Psoas muscle (tissue), 7 donors: ENCODE measurements at regions not wholly inside any gene's neighbourhood (a gene's known extent, or its start where the extent isn't known, plus 50 kb on each side); places are given as distances from the start of the nearest gene placed in this dataset.

Experiments used
- ATAC-seq, 4 donors: fragments of 200-7000 bp; cut with Tn5 transposase; one replicate each; pipeline ENCODE4 v1.9.1; 2020; ENCODE audit warnings: moderate library complexity in 3 of 4, mild to moderate bottlenecking in 2 of 4
- DNase-seq, 2 donors: peaks; one replicate each; pipeline ENCODE4 v3.0.0-alpha.2; 2020
- H3K27ac ChIP-seq: fragments of 200-600 bp; one replicate; pipeline ENCODE4 v1.8.0; 2022
- H3K27me3 ChIP-seq, 3 donors: fragments of 200-600 bp in 1 of 3; one replicate each; pipeline versions ENCODE4 v1.6.1 to v1.8.0; 2013 to 2022; ENCODE audit warnings: low read length in 2 of 3, mild to moderate bottlenecking in 2 of 3, moderate library complexity in 1 of 3; ENCODE audit not compliant: insufficient read depth in 3 of 3
- H3K36me3 ChIP-seq, 2 donors: fragments of 200-600 bp in 1 of 2; one replicate each; pipeline versions ENCODE4 v1.6.1 to v1.8.0; 2013 to 2022; ENCODE audit warnings: low read depth in 1 of 2, mild to moderate bottlenecking in 1 of 2, moderate library complexity in 1 of 2; ENCODE audit not compliant: insufficient read depth in 1 of 2
- H3K4me1 ChIP-seq: fragments of 200-600 bp; one replicate; pipeline ENCODE4 v1.8.0; 2022
- H3K4me3 ChIP-seq: fragments of 200-600 bp; one replicate; pipeline ENCODE4 v1.8.0; 2022; ENCODE audit warnings: mild to moderate bottlenecking
- H3K9me3 ChIP-seq: fragments of 200-600 bp; one replicate; pipeline ENCODE4 v1.8.0; 2022
- CTCF ChIP-seq: fragments of 200-600 bp; IDR thresholded peaks from one replicate; pipeline ENCODE4 v1.8.0; 2022; ENCODE audit warnings: antibody characterized with exemption
- WGBS, 3 donors: extraction: QIAGEN DNeasy Blood & Tissue Kit; methylation state at CpG; one replicate each; pipeline versions ENCODE4 v1.1.6 to v1.1.7; 2013; 5-methylcytosine and 5-hydroxymethylcytosine counted together
- intact Hi-C, 2 donors: fragments of 100-400 bp; cut with DNase I; formaldehyde crosslinking; loops; one replicate each; pipeline versions ENCODE4 v1.11.0 to v1.14.2; 2022
- donor health status: healthy with polysubstance abuse.
- donor health status: DM: no; HTN: no; CAD: no; lungs with moderate emphysema.
- donor health status: Bipolar disorder and iron deficiency.
- donor health status: healthy.
- donor health status: DM: yes; HTN: yes; CAD: no.
- donor health status: DM: no; HTN: no; CAD: no.
- donor health status: DM: yes; HTN: yes; CAD: no.

GRCh38 chr9:79107911-79108676, 463.7 kb upstream of the TLE4 start:
- H3K4me1 ChIP-seq, result no peaks in the 10 kb centered on the region
- H3K27ac ChIP-seq, result no peak overlapping the region
- ATAC-seq (no peak), DNase-seq (no peak)
- no peaks in the 10 kb centered on the region for H3K9me3 ChIP-seq
- no peaks in the 10 kb centered on the region for H3K27me3 ChIP-seq
- no peak overlapping the region for H3K4me3 ChIP-seq
- intact Hi-C loops, result no loop called here
- 77 to 82% (median 78%) methylated on average over 3 of the region's 3 CpGs for WGBS, 3 donors
- no peaks in the 10 kb centered on the region for H3K36me3 ChIP-seq
- no peak for TF ChIP-seq CTCF

- ATAC-seq (no peak), DNase-seq (no peak)
- intact Hi-C loops, result no loop called here
- no peak for TF ChIP-seq CTCF
- 43 to 48% (median 47%) methylated on average over 4 of the region's 4 CpGs for WGBS, 3 donors
- no peak overlapping the region for H3K4me3 ChIP-seq
- no peaks in the 10 kb centered on the region for H3K9me3 ChIP-seq
- H3K4me1 ChIP-seq, result no peaks in the 10 kb centered on the region
- H3K27ac ChIP-seq, result no peak overlapping the region
- no peaks in the 10 kb centered on the region for H3K36me3 ChIP-seq
- no peaks in the 10 kb centered on the region for H3K27me3 ChIP-seq
Observed at GRCh38 chr9:79111653-79112052, 460.1 kb upstream of the TLE4 start.

GRCh38 chr9:79115176-79115575, 456.6 kb upstream of the TLE4 start:
- H3K4me1 ChIP-seq, result no peaks in the 10 kb centered on the region
- no peak for DNase-seq
- no peaks in the 10 kb centered on the region for H3K36me3 ChIP-seq
- no peak overlapping the region for H3K4me3 ChIP-seq
- ATAC-seq, result no peak
- intact Hi-C loops, result no loop called here
- WGBS, 3 donors, result 79 to 89% (median 88%) methylated on average over 4 of the region's 4 CpGs
- no peak for TF ChIP-seq CTCF
- no peaks in the 10 kb centered on the region for H3K27me3 ChIP-seq
- no peak overlapping the region for H3K27ac ChIP-seq
- no peaks in the 10 kb centered on the region for H3K9me3 ChIP-seq

- DNase-seq, result no peak
- intact Hi-C loops, result no loop called here
- 48 to 62% (median 56%) methylated on average over 3 of the region's 3 CpGs for WGBS, 3 donors
- Histone ChIP-seq H3K27ac (no peak overlapping the region), H3K9me3 (no peaks in the 10 kb centered on the region), H3K4me1 (no peaks in the 10 kb centered on the region), H3K27me3 (no peaks in the 10 kb centered on the region), H3K36me3 (no peaks in the 10 kb centered on the region), H3K4me3 (no peak overlapping the region)
- no peak for ATAC-seq
- TF ChIP-seq CTCF, result no peak
Observed at GRCh38 chr9:79116041-79116440, 455.7 kb upstream of the TLE4 start.

GRCh38 chr9:79116709-79117108, 455.1 kb upstream of the TLE4 start:
- WGBS, 3 donors, result 87 to 93% (median 92%) methylated on average over 6 of the region's 6 CpGs
- intact Hi-C loops, result no loop called here
- no peaks in the 10 kb centered on the region for H3K36me3 ChIP-seq
- no peak for ATAC-seq
- H3K27me3 ChIP-seq, result no peaks in the 10 kb centered on the region
- H3K4me1 ChIP-seq, result no peaks in the 10 kb centered on the region
- H3K4me3 ChIP-seq, result no peak overlapping the region
- no peak for DNase-seq
- TF ChIP-seq CTCF, result no peak
- no peaks in the 10 kb centered on the region for H3K9me3 ChIP-seq
- no peak overlapping the region for H3K27ac ChIP-seq
